Astrocyte (in vitro differentiated cells and primary cell): ENCODE measurements at regions not wholly inside any gene's neighbourhood (a gene's known extent, or its start where the extent isn't known, plus 50 kb on each side); places are given as distances from the start of the nearest gene placed in this dataset.

Experiments
- DNase-seq: peaks from one replicate; pipeline ENCODE4 v3.0.0-alpha.2; 2010; ENCODE audit warnings: low read depth
- FAIRE-seq: peaks from 2 replicates; lab custom pipeline; 2011; peaks lifted over from hg19 to GRCh38; lab: Jason Lieb, UNC
- H2AFZ ChIP-seq: 2 replicates; pipeline ENCODE4 v1.6.0; 2012; ENCODE audit warnings: low read depth, low read length, inconsistent platforms
- H3K27ac ChIP-seq: 2 replicates; pipeline ENCODE4 v1.5.1; 2011; ENCODE audit warnings: low read depth, low read length, inconsistent platforms
- H3K27me3 ChIP-seq: 2 replicates; pipeline ENCODE4 v1.6.0; 2011; ENCODE audit warnings: low read length, inconsistent platforms; ENCODE audit not compliant: insufficient read depth
- H3K36me3 ChIP-seq: 2 replicates; pipeline ENCODE4 v1.5.1; 2011; ENCODE audit warnings: low read length, inconsistent platforms; ENCODE audit not compliant: insufficient read depth
- H3K4me1 ChIP-seq: 2 replicates; pipeline ENCODE4 v1.5.1; 2011; ENCODE audit warnings: low read length, inconsistent platforms; ENCODE audit not compliant: insufficient read depth
- H3K4me2 ChIP-seq: 2 replicates; pipeline ENCODE4 v1.6.0; 2012; ENCODE audit warnings: low read length, inconsistent platforms
- H3K4me3 ChIP-seq: 2 replicates; pipeline ENCODE4 v1.5.1; 2011; ENCODE audit warnings: low read depth, mild to moderate bottlenecking, low read length, inconsistent platforms; ENCODE audit not compliant: insufficient read depth
- H3K79me2 ChIP-seq: 2 replicates; pipeline ENCODE4 v1.6.0; 2012; ENCODE audit warnings: mild to moderate bottlenecking, low read length, inconsistent platforms; ENCODE audit not compliant: insufficient read depth
- H3K9ac ChIP-seq: 2 replicates; pipeline ENCODE4 v1.6.0; 2012; ENCODE audit warnings: mild to moderate bottlenecking, low read length, inconsistent platforms
- H3K9me3 ChIP-seq: 2 replicates; pipeline ENCODE4 v1.5.1; 2012; ENCODE audit warnings: low read depth, mild to moderate bottlenecking, low read length, inconsistent platforms; ENCODE audit not compliant: insufficient read depth
- H4K20me1 ChIP-seq: 2 replicates; pipeline ENCODE4 v1.6.0; 2012; ENCODE audit warnings: low read length, inconsistent platforms; ENCODE audit not compliant: insufficient read depth
- H3K27ac Mint-ChIP-seq: one replicate; pipeline ENCODE4 v1.8.0; 2021; ENCODE audit warnings: mild to moderate bottlenecking, mixed read lengths; ENCODE audit not compliant: unreplicated experiment
- H3K27me3 Mint-ChIP-seq: one replicate; pipeline ENCODE4 v1.8.0; 2021; ENCODE audit warnings: low read depth, mixed read lengths; ENCODE audit not compliant: unreplicated experiment
- H3K36me3 Mint-ChIP-seq: one replicate; pipeline ENCODE4 v1.8.0; 2021; ENCODE audit warnings: low read depth, mixed read lengths; ENCODE audit not compliant: unreplicated experiment
- H3K4me1 Mint-ChIP-seq: one replicate; pipeline ENCODE4 v1.8.0; 2021; ENCODE audit warnings: low read depth, mixed read lengths; ENCODE audit not compliant: unreplicated experiment
- H3K4me3 Mint-ChIP-seq: one replicate; pipeline ENCODE4 v1.8.0; 2021; ENCODE audit warnings: mild to moderate bottlenecking, moderate library complexity, mixed read lengths; ENCODE audit not compliant: unreplicated experiment
- H3K9me3 Mint-ChIP-seq: one replicate; pipeline ENCODE4 v1.8.0; 2021; ENCODE audit warnings: mild to moderate bottlenecking, mixed read lengths; ENCODE audit not compliant: unreplicated experiment
- CTCF ChIP-seq: IDR thresholded peaks from 2 replicates; pipeline ENCODE4 v1.5.1; 2011; ENCODE audit warnings: low read depth, mild to moderate bottlenecking, inconsistent platforms, low read length, moderate library complexity; ENCODE audit not compliant: insufficient read depth
- EZH2 ChIP-seq: IDR thresholded peaks from 2 replicates; pipeline ENCODE4 v1.6.1; 2012; ENCODE audit warnings: mild to moderate bottlenecking, low read length, inconsistent platforms; ENCODE audit not compliant: insufficient read depth

GRCh38 chr1:37242501-37242900, 208.2 kb upstream of the GRIK3 start:
- Mint-ChIP-seq H3K27me3 (peaks cover 57% of the 10 kb centered on the region), H3K36me3 (no peaks in the 10 kb centered on the region), H3K27ac (no peak overlapping the region), H3K4me1 (no peaks in the 10 kb centered on the region), H3K4me3 (no peak overlapping the region), H3K9me3 (no peaks in the 10 kb centered on the region)
- TF ChIP-seq EZH2 = no peak
- no peak for TF ChIP-seq CTCF
- Histone ChIP-seq H2AFZ (no peak overlapping the region), H3K36me3 (no peaks in the 10 kb centered on the region), H3K9me3 (no peaks in the 10 kb centered on the region), H3K4me1 (no peaks in the 10 kb centered on the region), H3K79me2 (no peaks in the 10 kb centered on the region), H3K9ac (no peak overlapping the region), H4K20me1 (no peaks in the 10 kb centered on the region), H3K27ac (no peak overlapping the region), H3K4me2 (no peak overlapping the region), H3K4me3 (no peak overlapping the region), H3K27me3 (no peaks in the 10 kb centered on the region)
- DNase-seq = no peak
- no peak for FAIRE-seq

DNA sequence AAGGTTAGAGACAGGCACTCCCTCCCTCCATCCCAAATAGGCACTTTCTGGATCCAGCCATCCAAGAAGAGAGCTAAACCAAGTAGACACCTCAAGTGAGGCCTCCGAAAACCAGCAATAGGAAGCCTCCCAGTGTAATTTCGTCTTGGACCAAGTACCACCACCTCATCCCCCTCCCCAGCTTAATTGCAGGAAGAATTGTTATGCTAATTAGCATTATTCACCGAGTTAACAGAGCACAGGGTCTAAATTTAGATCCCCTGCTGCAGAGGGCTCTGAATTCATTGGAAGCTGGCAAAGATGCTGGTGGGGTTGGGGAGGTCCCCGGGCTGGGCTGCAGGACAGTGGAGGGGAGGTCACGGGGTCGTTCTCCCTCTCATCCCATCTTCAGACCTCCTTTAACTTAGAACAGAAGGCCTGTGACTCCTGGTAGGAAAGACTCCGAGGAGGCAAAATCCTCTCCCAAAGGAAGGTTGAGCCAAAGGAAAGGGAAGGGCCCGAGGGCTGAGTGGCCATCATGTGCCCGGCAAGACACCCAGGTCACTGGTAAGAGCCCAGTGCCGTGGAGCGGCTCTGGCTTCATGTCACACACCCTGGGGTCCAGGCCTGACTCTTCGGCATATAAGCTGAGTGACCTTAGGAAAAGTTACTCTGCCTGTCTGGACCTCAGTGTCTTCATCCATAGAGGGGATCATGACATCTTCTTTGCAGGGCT, 209.2 kb upstream of the GRIK3 start:
- Histone ChIP-seq H3K36me3 (no peaks in the 10 kb centered on the region), H3K27ac (no peak overlapping the region), H3K4me3 (no peak overlapping the region), H3K27me3 (no peaks in the 10 kb centered on the region), H2AFZ (no peak overlapping the region), H3K9me3 (no peaks in the 10 kb centered on the region), H3K4me2 (no peak overlapping the region), H3K79me2 (no peaks in the 10 kb centered on the region), H3K9ac (no peak overlapping the region), H3K4me1 (no peaks in the 10 kb centered on the region), H4K20me1 (no peaks in the 10 kb centered on the region)
- H3K27ac Mint-ChIP-seq = no peak overlapping the region
- no peaks in the 10 kb centered on the region for H3K36me3 Mint-ChIP-seq
- TF ChIP-seq EZH2 (no peak), CTCF (no peak)
- FAIRE-seq (no peak), DNase-seq (no peak)
- no peak overlapping the region for H3K4me3 Mint-ChIP-seq
- H3K4me1 Mint-ChIP-seq = no peaks in the 10 kb centered on the region
- peaks cover 65% of the 10 kb centered on the region for H3K27me3 Mint-ChIP-seq
- H3K9me3 Mint-ChIP-seq = no peaks in the 10 kb centered on the region

GRCh38 chr1:37244083-37244480, 209.8 kb upstream of the GRIK3 start:
- Histone ChIP-seq H3K4me3 (no peak overlapping the region), H3K9me3 (no peaks in the 10 kb centered on the region), H2AFZ (no peak overlapping the region), H3K36me3 (no peaks in the 10 kb centered on the region), H3K79me2 (no peaks in the 10 kb centered on the region), H3K4me1 (no peaks in the 10 kb centered on the region), H3K27ac (no peak overlapping the region), H4K20me1 (no peaks in the 10 kb centered on the region), H3K9ac (no peak overlapping the region), H3K27me3 (no peaks in the 10 kb centered on the region), H3K4me2 (no peak overlapping the region)
- no peaks in the 10 kb centered on the region for H3K36me3 Mint-ChIP-seq
- DNase-seq (no peak), FAIRE-seq (no peak)
- H3K27me3 Mint-ChIP-seq = peaks cover 66% of the 10 kb centered on the region
- no peaks in the 10 kb centered on the region for H3K4me1 Mint-ChIP-seq
- no peak for TF ChIP-seq EZH2
- TF ChIP-seq CTCF = no peak
- no peaks in the 10 kb centered on the region for H3K9me3 Mint-ChIP-seq
- no peak overlapping the region for H3K4me3 Mint-ChIP-seq
- no peak overlapping the region for H3K27ac Mint-ChIP-seq
